Panc1 (cell line): ENCODE measurements at regions not wholly inside any gene's neighbourhood (a gene's known extent, or its start where the extent isn't known, plus 50 kb on each side); places are given as distances from the start of the nearest gene placed in this dataset.

Experiments used
- ATAC-seq: fragments of 200-7000 bp; cut with Tn5 transposase; 2 replicates; pipeline ENCODE4 v1.9.1; 2020; ENCODE audit warnings: mild to moderate bottlenecking, moderate library complexity
- BruUV-seq: library from RNA; stranded (reverse); fragments of 400-500 nt; replicated peaks from 2 replicates; lab custom pipeline; 2021; lab: Mats Ljungman, UMichigan
- CTCF ChIA-PET: fragments of 300-600 bp; sonication (Branson Sonifier 250); formaldehyde crosslinking; loops from one replicate; lab custom pipeline; 2022; ENCODE audit warnings: antibody characterized with exemption; lab: Charles Lee
- POLR2A ChIA-PET: fragments of 300-600 bp; sonication (Branson Sonifier 250); formaldehyde crosslinking; loops from one replicate; lab custom pipeline; 2022; ENCODE audit warnings: antibody characterized with exemption; lab: Charles Lee
- DNase-seq: peaks from one replicate; pipeline ENCODE4 v3.0.0-alpha.2; 2010; ENCODE audit warnings: low read depth, low spot score
- H3K27ac ChIP-seq: 2 replicates; pipeline ENCODE4 v1.5.1; 2011; ENCODE audit warnings: mild to moderate bottlenecking, low read length, inconsistent platforms
- H3K27me3 ChIP-seq: fragments of 200-500 bp; sonication (Bioruptor generic); 2 replicates; pipeline ENCODE4 v1.6.0; 2014; ENCODE audit warnings: low read length, inconsistent platforms; ENCODE audit not compliant: control insufficient read depth, insufficient read depth
- H3K36me3 ChIP-seq: fragments of 200-500 bp; sonication (Bioruptor generic); 2 replicates; pipeline ENCODE4 v1.5.1; 2014; ENCODE audit warnings: inconsistent platforms, mild to moderate bottlenecking, low read length, moderate library complexity; ENCODE audit not compliant: control insufficient read depth, insufficient read depth
- H3K4me1 ChIP-seq: 2 replicates; pipeline ENCODE4 v1.5.1; 2011; ENCODE audit warnings: inconsistent platforms, mild to moderate bottlenecking, low read length, moderate library complexity; ENCODE audit not compliant: control insufficient read depth, insufficient read depth
- H3K4me3 ChIP-seq, 2 experiments: 2 replicates each; pipeline ENCODE4 v1.5.1; 2011 to 2012; ENCODE audit warnings: low read depth in 2 of 2, low read length in 2 of 2, mild to moderate bottlenecking in 2 of 2, inconsistent platforms in 1 of 2, moderate library complexity in 1 of 2
- H3K9me3 ChIP-seq: fragments of 200-500 bp; sonication (Bioruptor generic); 2 replicates; pipeline ENCODE4 v1.5.1; 2014; ENCODE audit warnings: low read depth, mild to moderate bottlenecking, inconsistent platforms, low read length, moderate library complexity; ENCODE audit not compliant: control insufficient read depth, insufficient read depth
- POLR2AphosphoS5 ChIP-seq: IDR thresholded peaks from 2 replicates; pipeline ENCODE4 v1.6.1; 2012; ENCODE audit warnings: mild to moderate bottlenecking, low read depth, low read length, moderate library complexity
- SIN3A ChIP-seq: IDR thresholded peaks from 2 replicates; pipeline ENCODE4 v1.6.1; 2012; ENCODE audit warnings: low read depth, mild to moderate bottlenecking, low read length, moderate library complexity, borderline replicate concordance; ENCODE audit not compliant: insufficient read depth
- TCF7L2 ChIP-seq: IDR thresholded peaks from 2 replicates; pipeline ENCODE4 v1.6.1; 2011; ENCODE audit warnings: mild to moderate bottlenecking, low read depth, low read length, inconsistent platforms
- in situ Hi-C: cut with HindIII; loops from 2 replicates; pipeline ENCODE4 v1.10.0; 2016; ENCODE audit warnings: low sequenced_read_pairs, low pct_unique_long_range_greater_than_20kb
- intact Hi-C: fragments of 100-400 bp; cut with micrococcal nuclease; formaldehyde crosslinking; loops from one replicate; pipeline ENCODE4 v1.10.0; 2022; ENCODE audit not compliant: unreplicated experiment
- TF ChIP-seq, protein P1 (sequence below): fragments of 450-650 bp; IDR thresholded peaks from 2 replicates; pipeline ENCODE4 v1.5.1; 2017; ENCODE audit warnings: mild to moderate bottlenecking
- TF ChIP-seq, protein P2 (sequence below), 2 experiments: IDR thresholded peaks; 2 replicates each; pipeline ENCODE4 v1.6.1; 2011 to 2012; ENCODE audit warnings: low read depth in 2 of 2, control low read depth in 1 of 2, low read length in 1 of 2, mild to moderate bottlenecking in 1 of 2, moderate library complexity in 1 of 2; ENCODE audit not compliant: insufficient read depth in 1 of 2

DNA sequence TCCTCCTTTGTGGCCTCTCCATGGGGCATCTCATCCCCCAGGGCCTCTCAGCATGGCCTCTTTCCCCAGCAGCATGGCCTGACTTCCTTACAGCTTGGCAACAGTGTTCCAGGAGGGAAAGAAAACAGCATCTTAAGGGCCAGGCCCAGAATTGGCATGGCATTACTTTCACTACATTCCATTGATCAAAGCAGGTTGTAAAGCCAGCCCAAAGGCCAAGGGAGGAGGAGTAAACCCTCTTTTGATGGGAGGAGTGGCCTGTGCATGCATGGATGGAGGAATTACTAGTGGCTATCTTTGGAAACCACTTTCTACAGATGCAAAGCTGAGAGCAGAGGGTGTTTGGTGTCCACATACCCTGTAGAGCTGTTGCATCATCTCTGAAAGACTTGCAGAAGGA is 149.4 kb downstream of the AIPL1 start:
- no peak overlapping the region for H3K27ac ChIP-seq
- DNase-seq (no peak), ATAC-seq (no peak)
- ChIA-PET CTCF (no interaction called here), POLR2A (no interaction called here)
- BruUV-seq, result no TSS peak
- no peaks in the 10 kb centered on the region for H3K4me1 ChIP-seq
- intact Hi-C loops, result no loop called here
- no peaks in the 10 kb centered on the region for H3K36me3 ChIP-seq
- TF ChIP-seq POLR2AphosphoS5, result no peak
- no peak for TF ChIP-seq SIN3A
- TF ChIP-seq TCF7L2, result no peak
- TF ChIP-seq, protein P1, sequence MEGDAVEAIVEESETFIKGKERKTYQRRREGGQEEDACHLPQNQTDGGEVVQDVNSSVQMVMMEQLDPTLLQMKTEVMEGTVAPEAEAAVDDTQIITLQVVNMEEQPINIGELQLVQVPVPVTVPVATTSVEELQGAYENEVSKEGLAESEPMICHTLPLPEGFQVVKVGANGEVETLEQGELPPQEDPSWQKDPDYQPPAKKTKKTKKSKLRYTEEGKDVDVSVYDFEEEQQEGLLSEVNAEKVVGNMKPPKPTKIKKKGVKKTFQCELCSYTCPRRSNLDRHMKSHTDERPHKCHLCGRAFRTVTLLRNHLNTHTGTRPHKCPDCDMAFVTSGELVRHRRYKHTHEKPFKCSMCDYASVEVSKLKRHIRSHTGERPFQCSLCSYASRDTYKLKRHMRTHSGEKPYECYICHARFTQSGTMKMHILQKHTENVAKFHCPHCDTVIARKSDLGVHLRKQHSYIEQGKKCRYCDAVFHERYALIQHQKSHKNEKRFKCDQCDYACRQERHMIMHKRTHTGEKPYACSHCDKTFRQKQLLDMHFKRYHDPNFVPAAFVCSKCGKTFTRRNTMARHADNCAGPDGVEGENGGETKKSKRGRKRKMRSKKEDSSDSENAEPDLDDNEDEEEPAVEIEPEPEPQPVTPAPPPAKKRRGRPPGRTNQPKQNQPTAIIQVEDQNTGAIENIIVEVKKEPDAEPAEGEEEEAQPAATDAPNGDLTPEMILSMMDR, result no peak
- TF ChIP-seq, protein P2, sequence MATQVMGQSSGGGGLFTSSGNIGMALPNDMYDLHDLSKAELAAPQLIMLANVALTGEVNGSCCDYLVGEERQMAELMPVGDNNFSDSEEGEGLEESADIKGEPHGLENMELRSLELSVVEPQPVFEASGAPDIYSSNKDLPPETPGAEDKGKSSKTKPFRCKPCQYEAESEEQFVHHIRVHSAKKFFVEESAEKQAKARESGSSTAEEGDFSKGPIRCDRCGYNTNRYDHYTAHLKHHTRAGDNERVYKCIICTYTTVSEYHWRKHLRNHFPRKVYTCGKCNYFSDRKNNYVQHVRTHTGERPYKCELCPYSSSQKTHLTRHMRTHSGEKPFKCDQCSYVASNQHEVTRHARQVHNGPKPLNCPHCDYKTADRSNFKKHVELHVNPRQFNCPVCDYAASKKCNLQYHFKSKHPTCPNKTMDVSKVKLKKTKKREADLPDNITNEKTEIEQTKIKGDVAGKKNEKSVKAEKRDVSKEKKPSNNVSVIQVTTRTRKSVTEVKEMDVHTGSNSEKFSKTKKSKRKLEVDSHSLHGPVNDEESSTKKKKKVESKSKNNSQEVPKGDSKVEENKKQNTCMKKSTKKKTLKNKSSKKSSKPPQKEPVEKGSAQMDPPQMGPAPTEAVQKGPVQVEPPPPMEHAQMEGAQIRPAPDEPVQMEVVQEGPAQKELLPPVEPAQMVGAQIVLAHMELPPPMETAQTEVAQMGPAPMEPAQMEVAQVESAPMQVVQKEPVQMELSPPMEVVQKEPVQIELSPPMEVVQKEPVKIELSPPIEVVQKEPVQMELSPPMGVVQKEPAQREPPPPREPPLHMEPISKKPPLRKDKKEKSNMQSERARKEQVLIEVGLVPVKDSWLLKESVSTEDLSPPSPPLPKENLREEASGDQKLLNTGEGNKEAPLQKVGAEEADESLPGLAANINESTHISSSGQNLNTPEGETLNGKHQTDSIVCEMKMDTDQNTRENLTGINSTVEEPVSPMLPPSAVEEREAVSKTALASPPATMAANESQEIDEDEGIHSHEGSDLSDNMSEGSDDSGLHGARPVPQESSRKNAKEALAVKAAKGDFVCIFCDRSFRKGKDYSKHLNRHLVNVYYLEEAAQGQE (IDR thresholded peaks at IDR 0.05; ENCODE audit: insufficient read depth in 1 of 2, low read depth in 2 of 2, low read length in 1 of 2), result no peak
- H3K9me3 ChIP-seq, result no peaks in the 10 kb centered on the region
- H3K4me3 ChIP-seq, result no peak overlapping the region
- H3K27me3 ChIP-seq, result peaks cover 3% of the 10 kb centered on the region; the same call in 1 of the 2 replicates
- in situ Hi-C loops, result no loop called here

DNA sequence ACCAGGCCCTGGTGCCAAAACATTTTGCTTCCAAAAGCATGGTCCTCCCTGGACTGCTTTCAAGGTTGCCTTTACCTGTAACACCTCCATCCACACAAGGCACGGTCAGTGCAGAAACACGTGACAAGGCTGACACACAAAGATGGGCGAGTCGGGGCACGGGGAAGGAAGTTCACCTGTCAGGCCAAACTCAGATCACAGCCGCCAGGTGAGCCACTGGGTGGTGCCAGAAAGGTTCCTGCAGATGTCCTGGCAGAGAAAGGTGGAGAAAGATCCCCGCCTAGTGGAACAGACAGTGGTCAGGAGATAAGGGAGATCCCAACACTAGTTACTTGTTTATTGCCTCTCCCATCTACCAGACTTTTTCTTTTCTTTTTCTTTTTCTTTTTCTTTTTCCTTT is 155.3 kb downstream of the AIPL1 start:
- H3K9me3 ChIP-seq, result no peaks in the 10 kb centered on the region
- ATAC-seq (no peak), DNase-seq (peak; percentile 25)
- intact Hi-C loops, result no loop called here
- H3K36me3 ChIP-seq, result no peaks in the 10 kb centered on the region
- ChIA-PET POLR2A (no interaction called here), CTCF (no interaction called here)
- no peaks in the 10 kb centered on the region for H3K27me3 ChIP-seq
- no peak overlapping the region for H3K27ac ChIP-seq
- in situ Hi-C loops, result no loop called here
- no peak overlapping the region for H3K4me3 ChIP-seq
- TF ChIP-seq POLR2AphosphoS5 (no peak), TCF7L2 (no peak), SIN3A (no peak)
- TF ChIP-seq, protein P2 (IDR thresholded peaks at IDR 0.05; ENCODE audit: insufficient read depth in 1 of 2, low read depth in 2 of 2, low read length in 1 of 2), result no peak
- TF ChIP-seq, protein P1, result peak; percentile 44
- H3K4me1 ChIP-seq, result no peaks in the 10 kb centered on the region
- BruUV-seq, result no TSS peak
